ENCODE measurements at regions not wholly inside any gene's neighbourhood (a gene's known extent, or its start where the extent isn't known, plus 50 kb on each side); places are given as distances from the start of the nearest gene placed in this dataset.

DNA sequence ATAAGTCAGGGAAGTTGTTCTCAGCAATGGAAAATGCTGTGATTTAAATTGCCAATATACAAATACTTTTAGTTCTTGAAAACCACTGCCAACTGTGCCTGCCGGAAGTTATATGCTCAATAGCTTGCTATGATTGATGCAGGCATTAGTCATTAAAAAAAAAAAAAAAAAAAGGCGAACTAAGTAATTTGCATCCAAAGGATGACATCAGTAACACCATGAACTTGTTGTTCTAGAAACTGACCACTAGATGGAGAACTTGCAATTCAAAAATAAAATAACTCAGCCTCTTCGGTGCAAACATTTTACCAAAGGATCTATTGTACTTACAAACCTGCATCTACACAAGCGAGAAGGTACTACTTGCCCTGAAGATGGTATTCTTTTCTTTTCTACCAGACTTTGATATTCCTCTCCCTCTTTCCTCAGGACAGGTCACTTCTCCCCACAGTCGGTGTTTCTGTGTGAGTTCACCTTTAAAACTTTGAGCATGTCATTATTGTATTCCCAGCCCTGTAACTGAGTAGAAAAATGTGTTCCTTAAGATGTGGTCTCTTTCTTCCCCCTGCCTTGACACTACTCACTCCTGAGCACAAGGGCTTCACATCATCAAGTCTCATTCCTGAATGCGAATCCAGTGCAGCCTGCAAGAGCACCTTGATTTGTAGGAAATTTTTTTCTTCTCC is 115.0 kb upstream of the VEPH1 start:
- H3K4me3 ChIP-seq (ENCODE audit: low read depth, low read length): no peak overlapping the region
- in situ Hi-C loops (cut with HindIII; ENCODE audit: low sequenced_read_pairs): no loop called here
- TF ChIP-seq, protein P1, sequence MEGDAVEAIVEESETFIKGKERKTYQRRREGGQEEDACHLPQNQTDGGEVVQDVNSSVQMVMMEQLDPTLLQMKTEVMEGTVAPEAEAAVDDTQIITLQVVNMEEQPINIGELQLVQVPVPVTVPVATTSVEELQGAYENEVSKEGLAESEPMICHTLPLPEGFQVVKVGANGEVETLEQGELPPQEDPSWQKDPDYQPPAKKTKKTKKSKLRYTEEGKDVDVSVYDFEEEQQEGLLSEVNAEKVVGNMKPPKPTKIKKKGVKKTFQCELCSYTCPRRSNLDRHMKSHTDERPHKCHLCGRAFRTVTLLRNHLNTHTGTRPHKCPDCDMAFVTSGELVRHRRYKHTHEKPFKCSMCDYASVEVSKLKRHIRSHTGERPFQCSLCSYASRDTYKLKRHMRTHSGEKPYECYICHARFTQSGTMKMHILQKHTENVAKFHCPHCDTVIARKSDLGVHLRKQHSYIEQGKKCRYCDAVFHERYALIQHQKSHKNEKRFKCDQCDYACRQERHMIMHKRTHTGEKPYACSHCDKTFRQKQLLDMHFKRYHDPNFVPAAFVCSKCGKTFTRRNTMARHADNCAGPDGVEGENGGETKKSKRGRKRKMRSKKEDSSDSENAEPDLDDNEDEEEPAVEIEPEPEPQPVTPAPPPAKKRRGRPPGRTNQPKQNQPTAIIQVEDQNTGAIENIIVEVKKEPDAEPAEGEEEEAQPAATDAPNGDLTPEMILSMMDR (IDR thresholded peaks at IDR 0.05; ENCODE audit: low read depth, low read length): peak; percentile 50
- DNase-seq (ENCODE audit: low read depth, low spot score): peak; percentile 76

DNA sequence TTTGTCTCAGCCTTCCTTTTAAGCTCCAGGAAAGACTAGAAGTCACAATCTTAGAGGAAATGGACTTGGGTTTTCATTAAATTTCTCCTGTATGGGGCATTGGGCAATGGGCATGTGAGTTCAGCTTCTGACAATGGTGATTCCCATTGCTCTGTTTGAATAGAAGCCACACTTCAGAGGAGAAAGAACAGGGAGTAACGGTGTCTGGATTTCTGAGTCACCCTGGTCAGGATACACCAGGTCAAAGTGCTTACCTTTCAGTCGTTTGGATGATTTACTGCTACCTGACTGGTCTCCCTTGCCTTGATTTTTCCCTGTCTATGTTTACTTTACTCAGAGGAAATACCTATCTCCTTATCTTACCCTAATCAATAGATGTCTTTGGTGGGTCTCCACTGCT is 111.7 kb upstream of the VEPH1 start:
- no peak for DNase-seq (ENCODE audit: low read depth, low spot score)
- in situ Hi-C loops (cut with HindIII; ENCODE audit: low sequenced_read_pairs): no loop called here
- TF ChIP-seq, protein P1 (IDR thresholded peaks at IDR 0.05; ENCODE audit: low read depth, low read length): no peak
- H3K4me3 ChIP-seq (ENCODE audit: low read depth, low read length): no peak overlapping the region

DNA sequence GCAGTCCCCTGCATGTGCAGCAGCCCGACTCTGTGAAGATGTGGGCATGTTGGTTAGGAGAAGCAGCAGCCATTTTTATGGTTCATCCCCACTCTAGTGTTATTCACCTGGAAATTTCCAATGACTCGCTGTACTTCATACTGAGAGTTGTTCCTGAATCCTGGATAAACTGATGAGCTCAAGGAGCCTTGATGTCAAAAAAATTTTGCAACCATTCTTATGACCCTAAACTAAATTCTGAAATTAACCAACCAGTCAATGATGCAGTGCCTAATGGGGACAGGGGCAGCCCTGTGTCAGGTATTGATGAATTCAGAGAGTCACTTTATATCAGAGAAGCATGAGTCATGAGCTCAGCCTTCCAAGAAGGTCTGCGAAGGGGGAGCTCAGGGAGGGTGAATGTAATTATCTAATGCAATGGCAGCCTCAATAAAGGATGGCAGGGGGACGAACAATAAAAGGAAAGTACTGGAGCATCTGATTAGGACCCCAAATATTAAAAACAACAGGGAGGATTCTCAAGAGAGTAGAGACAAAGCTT is 108.4 kb upstream of the VEPH1 start:
- H3K4me3 ChIP-seq (ENCODE audit: low read depth, low read length): no peak overlapping the region
- TF ChIP-seq, protein P1 (IDR thresholded peaks at IDR 0.05; ENCODE audit: low read depth, low read length): no peak
- no peak for DNase-seq (ENCODE audit: low read depth, low spot score)
- in situ Hi-C loops (cut with HindIII; ENCODE audit: low sequenced_read_pairs): no loop called here

DNA sequence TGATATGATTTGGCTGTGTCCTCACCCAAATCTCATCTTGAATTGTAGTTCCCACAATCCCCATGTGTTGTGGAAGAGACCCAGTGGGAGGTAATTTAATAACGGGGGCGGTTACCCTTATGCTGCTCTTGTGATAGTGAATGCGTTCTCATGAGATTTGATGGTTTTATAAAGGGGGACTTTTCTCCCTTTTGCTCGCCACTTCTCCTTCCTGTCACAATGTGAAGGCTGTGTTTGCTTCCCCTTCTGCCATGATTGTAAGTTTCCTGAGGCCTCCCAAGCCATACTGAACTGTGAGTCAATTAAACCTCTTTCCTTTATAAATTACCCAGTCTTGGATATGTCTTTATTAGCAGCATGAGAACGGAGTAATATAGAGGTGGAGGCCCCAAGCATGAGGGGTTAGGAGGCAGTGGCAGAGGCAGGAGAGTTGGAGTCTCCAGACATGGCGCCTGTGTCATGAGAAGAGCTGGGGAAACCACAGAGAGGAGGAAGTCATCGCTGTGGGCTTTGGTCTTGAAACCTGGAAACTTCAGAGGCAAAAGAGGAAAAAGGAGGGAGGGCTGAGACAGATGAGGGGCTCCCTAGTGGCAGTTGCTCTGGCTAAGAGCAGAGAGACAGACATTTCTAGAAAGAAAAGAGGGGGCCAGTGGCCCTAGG is 107.8 kb upstream of the VEPH1 start:
- TF ChIP-seq, protein P1 (IDR thresholded peaks at IDR 0.05; ENCODE audit: low read depth, low read length): no peak
- in situ Hi-C loops (cut with HindIII; ENCODE audit: low sequenced_read_pairs): no loop called here

DNA sequence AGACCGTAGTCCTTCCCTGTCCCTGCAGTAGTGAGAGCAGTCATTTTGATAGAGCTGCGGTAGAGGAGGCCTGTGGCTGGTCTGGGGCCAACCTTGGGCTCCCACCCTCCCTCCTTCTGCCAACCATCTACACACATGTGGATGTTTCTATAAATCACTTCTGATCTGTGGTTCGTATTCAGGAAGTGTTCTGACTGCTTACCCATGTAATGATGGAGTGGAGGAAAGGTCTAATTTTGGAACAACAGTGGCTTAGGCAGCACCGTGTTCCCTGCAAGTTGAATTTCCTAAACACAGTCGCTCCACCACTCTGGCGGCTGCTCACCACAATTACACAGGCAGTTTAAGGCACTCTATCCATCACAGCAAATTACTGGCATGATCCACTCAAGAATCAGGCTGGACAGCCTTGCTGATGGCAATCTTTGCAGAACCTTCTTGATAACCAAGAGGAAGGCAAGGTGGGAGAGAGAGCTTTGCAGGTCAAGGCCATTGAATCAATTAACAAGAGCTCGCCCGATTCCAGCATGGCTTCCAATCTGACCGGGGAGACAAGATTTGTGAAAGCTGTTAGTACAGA is 104.7 kb upstream of the VEPH1 start:
- no peak overlapping the region for H3K4me3 ChIP-seq (ENCODE audit: low read depth, low read length)
- in situ Hi-C loops (cut with HindIII; ENCODE audit: low sequenced_read_pairs): no loop called here
- TF ChIP-seq, protein P1 (IDR thresholded peaks at IDR 0.05; ENCODE audit: low read depth, low read length): no peak
- no peak for DNase-seq (ENCODE audit: low read depth, low spot score)

More for the DNA sequence above, 107.8 kb upstream of the VEPH1 start:
- no peak for DNase-seq (ENCODE audit: low read depth, low spot score)
- H3K4me3 ChIP-seq (ENCODE audit: low read depth, low read length): no peak overlapping the region

DNA sequence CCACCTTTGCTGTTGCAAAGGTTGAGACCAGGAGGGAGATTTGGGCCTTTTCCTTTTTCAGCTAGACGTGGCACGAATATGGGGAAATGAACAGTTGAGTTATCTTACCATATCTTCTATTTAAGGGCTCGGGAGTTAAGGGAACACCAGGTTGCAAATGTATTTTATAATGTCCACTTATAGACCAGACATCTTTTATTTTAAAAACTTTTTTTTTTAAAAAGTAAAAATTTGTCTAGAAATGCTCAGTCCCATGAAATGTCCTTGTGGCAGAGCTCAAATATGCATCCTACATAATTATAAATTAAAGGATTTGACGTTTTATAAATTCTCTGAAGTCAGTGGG is 103.6 kb upstream of the VEPH1 start:
- DNase-seq (ENCODE audit: low read depth, low spot score): no peak
- TF ChIP-seq, protein P1 (IDR thresholded peaks at IDR 0.05; ENCODE audit: low read depth, low read length): no peak
- H3K4me3 ChIP-seq (ENCODE audit: low read depth, low read length): no peak overlapping the region
- in situ Hi-C loops (cut with HindIII; ENCODE audit: low sequenced_read_pairs): no loop called here
